ENCODE measurements at regions not wholly inside any gene's neighbourhood (a gene's known extent, or its start where the extent isn't known, plus 50 kb on each side); places are given as distances from the start of the nearest gene placed in this dataset.

GRCh38 chr14:82449926-82450468, 916.3 kb upstream of the SEL1L start:
- no peak for TF ChIP-seq CTCF (IDR thresholded peaks at IDR 0.05)
- no peak for TF ChIP-seq SIN3A (IDR thresholded peaks at IDR 0.05; ENCODE audit: borderline replicate concordance, insufficient read depth, low read depth, low read length)
- TF ChIP-seq POLR2AphosphoS5 (IDR thresholded peaks at IDR 0.05; ENCODE audit: low read depth, low read length): no peak
